ENCODE measurements at regions not wholly inside any gene's neighbourhood (a gene's known extent, or its start where the extent isn't known, plus 50 kb on each side); places are given as distances from the start of the nearest gene placed in this dataset.

- no peak for DNase-seq
Measured at GRCh38 chr11:103676413-103676812, 360.0 kb upstream of the DDI1 start.

- no peak for DNase-seq
Measured at GRCh38 chr11:103680826-103681225, 355.6 kb upstream of the DDI1 start.

DNA sequence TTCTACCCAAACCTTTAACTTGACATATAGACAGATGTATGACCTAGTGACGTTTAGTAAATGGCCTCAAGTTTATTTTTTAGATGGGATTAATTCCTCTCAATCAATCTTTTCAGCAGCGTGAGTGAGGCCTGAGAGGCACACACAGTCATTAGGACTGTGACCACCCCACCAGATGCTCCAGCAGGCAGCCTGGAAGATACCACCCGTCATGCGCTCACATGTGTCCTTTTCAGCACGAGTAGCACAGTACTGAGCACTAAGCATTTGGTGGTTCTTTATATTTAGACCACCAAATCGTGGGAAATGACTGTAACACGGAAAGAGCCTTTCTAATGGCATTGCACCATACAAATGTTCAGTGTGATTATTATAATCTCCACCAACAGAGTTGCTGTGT, 354.6 kb upstream of the DDI1 start:
- no peak for DNase-seq

DNA sequence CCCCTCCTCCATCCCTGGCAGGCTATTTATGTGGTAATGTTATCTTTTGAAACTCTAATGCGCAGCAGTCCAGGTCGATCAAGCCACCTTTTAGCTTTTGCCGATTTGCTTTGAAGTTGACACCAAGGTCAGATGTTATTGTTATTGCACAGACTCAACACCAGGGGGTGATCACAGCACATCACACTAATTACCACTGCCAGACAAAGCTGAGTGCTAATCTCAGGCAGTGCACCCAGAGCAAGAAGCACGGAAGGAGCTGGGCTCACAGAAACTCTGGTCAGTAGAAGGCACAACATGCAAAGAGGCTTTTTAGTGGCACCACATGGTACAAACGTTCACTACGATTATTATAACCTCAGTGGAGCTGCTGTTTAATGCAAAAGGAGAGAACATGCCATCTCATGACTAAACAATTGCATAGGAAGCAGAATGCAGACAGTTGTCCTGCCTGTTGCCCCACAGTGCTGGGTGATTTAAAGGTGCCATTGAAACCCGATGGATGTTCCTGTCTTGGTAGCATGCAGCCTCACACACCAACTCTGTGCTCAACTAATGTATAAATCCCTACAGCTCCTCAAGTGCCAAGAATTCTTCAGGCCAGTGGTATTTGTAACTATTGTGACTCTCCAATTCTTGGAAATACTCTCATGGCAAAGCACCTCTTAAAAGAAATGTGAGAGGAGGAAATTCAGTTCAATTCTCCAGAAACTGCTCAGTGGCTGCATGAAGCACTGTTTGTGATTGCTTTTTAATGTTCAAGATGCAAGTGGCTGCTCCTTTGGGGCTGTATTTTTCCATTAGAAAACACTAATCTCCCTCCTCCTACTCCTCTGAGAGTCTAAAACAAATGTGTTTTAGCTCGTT, 353.9 kb upstream of the DDI1 start:
- peak; percentile 75 for DNase-seq

- DNase-seq: no peak
Measured at GRCh38 chr11:103683576-103683975, 352.9 kb upstream of the DDI1 start.

DNA sequence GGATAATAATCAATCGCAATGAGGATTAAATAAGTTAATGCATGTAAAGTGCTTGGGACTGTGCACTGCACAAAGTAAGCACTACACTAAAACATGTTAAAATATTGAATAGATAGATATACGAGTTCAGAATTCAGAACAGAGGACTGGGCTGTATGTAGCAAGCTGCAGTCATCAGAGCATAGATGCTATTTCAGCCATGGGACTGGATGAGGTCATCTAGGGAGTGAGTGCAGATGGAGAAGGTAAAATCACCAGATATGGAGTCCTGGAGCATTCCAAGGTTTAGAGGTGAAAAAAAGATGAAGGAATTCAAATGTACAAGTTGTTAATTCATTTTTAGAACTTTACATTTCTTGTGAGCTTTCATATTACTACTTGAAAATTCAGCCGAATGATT, 347.5 kb upstream of the DDI1 start:
- no peak for DNase-seq

GRCh38 chr11:103690356-103690755, 346.1 kb upstream of the DDI1 start:
- no peak for DNase-seq

DNA sequence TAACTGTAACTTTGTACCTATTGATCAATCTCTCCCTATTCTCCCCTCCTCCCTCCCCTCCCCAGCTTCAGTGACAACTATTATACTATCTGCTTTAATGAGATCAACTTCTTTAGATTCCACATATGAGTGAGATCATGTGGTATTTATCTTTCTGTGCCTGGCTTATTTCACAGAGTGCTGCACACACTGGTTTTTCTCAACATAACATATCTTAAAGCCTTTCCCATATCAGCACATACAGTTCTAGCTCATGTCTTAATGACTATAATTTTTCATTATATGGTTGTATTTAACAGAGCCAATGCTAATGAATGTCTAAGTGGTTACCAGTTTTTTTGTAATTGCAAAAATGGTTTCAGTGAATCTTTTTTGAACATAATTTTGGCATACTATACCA, 340.3 kb upstream of the DDI1 start:
- DNase-seq: no peak

GRCh38 chr11:103699216-103699615, 337.2 kb upstream of the DDI1 start:
- no peak for DNase-seq

DNA sequence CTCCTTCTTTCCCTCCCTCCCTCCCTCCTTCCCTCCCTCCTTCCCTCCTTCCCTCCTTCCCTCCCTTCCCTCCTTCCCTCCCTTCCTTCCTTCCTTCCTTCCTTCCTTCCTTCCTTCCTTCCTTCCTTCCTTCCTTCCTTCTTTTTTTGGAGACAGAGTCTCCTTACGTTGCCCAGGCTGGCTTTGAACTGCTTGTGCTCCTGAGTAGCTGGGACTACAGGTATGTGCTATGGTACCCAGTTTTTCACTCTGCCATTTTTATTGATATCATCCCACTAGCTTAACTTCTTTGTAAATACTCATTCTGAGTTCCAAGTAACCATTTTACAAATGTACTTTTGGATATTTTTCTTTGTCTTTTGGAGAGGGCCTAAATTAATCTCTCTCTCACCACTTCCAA, 336.8 kb upstream of the DDI1 start:
- no peak for DNase-seq

- DNase-seq: no peak
Measured at GRCh38 chr11:103700622-103701021, 335.8 kb upstream of the DDI1 start.

DNA sequence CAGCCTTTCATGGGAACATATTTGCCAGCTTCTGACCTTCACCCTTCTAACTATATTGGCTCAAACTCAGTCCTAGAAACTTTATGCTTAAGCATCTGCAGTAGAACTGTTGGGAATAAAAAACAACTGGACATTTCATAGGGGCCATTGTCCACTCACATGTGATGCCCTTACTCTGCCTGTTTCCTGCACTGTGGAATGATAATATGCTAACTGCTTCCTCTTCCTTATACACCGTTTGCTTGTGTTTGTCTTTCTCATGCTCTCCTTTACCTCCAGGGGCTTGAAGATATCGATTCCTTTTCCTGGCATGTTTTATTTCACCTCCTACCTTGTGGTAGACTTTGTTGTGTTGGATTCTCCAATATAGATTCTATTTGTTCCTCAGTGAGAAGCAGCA, 333.0 kb upstream of the DDI1 start:
- no peak for DNase-seq

- no peak for DNase-seq
Measured at GRCh38 chr11:103703954-103704353, 332.5 kb upstream of the DDI1 start.

DNA sequence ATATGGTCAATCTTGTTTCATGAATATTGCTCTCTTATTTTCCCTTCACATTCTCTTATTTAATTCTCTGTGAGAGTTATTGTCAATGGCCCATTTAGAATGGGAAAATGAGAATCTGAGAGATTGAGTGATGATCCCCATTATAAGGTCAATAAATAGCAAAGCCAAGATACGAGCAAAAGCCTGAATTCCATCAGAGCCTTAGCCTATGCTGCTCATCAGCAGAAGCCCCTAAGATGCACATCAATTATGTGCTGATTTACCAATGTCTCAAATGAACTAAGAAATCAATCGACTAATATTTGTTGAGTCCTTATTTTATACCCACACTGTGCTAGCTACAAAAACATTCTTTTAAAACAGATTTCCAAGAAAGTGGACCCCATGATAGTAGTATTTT, 330.8 kb upstream of the DDI1 start:
- no peak for DNase-seq

- DNase-seq: no peak
Measured at GRCh38 chr11:103709371-103709770, 327.1 kb upstream of the DDI1 start.

GRCh38 chr11:103714246-103714645, 322.2 kb upstream of the DDI1 start:
- no peak for DNase-seq

DNA sequence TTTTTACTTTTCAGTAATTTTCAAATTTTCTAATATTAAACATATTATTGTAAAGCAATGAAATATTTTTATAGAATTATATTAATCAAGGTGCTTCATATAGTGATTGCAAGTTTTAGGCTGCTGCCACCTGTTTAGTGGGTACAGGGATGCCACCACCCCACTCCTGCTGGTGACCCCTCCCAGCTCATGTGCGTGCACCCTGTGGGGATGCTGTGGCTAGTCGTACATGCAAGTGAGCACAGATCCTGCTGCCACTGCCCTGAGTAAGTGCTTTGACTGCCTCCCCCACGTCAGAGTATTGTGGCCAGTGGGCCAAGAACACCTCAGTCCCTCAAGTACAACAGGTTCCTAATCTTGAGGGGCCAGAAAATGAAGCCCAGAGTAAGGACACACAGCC, 320.1 kb upstream of the DDI1 start:
- DNase-seq: no peak

DNA sequence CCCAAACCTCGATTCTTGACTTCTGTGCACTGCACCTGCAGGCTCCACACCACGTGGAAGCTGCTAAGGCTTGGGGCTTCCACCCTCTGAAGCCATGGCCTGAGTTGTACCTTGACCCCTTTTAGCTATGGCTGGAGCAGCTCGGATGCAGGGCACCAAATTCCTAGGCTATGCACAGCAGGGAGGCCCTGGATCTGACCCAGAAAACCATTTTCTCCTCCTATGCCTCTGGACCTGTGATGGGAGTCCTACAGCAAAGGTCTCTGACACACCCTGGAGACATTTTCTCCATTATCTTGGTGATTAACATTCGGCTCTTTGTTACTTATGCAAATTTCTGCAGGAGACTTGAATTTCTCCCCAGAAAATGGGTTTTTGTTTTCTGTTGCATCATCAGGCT, 309.2 kb upstream of the DDI1 start:
- DNase-seq: no peak

GRCh38 chr11:103729617-103730016, 306.8 kb upstream of the DDI1 start:
- no peak for DNase-seq

GRCh38 chr11:103730131-103730940, 306.1 kb upstream of the DDI1 start:
- DNase-seq: no peak

DNA sequence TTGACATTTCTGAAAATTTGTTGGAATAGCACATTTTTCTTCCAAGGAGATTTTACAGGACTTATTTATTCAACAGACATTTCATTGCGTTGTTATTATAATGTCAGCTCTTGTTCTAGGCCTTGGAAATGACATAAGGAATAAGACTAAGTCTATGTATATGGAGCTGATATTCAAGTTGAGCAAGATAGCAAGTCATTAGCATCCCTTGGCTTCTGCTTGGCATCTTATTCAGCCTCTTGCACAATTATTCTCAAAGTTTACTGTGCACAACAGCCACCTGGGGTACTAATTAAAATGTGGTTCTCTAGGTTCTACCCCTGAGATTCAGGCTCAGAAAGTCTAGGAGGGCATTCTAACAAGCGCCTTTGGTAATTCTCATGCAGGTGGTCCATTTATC, 304.8 kb upstream of the DDI1 start:
- no peak for DNase-seq

- DNase-seq: no peak
Measured at GRCh38 chr11:103733889-103734288, 302.6 kb upstream of the DDI1 start.

DNA sequence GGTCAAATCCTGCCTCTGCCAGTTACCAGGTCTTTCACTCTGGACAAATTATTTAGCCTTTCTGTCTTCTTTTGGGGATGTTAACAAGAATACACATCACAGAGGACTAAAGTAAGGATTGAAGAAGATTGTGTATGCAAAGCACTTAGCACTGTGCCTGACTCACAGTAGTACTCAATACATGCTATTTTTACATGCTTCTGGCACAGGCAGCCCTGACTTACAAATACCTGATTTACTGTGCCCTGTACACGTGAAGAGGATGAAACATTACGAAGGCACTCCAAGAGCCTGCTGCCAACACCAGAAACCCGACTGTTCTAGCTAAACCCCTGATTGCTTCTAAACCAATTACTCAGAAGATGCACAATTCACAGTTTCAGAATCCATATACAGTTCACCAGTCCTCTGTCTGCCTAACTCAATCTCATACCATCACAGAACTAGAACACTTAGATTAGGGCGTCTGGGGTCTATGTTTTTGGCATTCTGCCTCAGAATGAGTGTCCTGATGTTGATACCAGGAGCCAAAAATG, 300.9 kb upstream of the DDI1 start:
- no peak for DNase-seq

Measured in NCI-H748 treated with DMSO at 0.1 percent for 48 hours (cell line).